ENCODE measurements at regions not wholly inside any gene's neighbourhood (a gene's known extent, or its start where the extent isn't known, plus 50 kb on each side); places are given as distances from the start of the nearest gene placed in this dataset.
"Not testable (repeated sequence)": the region's sequence is repeated elsewhere in the genome, so short reads cannot be mapped to it uniquely, and the experiment has no call there.

DNA sequence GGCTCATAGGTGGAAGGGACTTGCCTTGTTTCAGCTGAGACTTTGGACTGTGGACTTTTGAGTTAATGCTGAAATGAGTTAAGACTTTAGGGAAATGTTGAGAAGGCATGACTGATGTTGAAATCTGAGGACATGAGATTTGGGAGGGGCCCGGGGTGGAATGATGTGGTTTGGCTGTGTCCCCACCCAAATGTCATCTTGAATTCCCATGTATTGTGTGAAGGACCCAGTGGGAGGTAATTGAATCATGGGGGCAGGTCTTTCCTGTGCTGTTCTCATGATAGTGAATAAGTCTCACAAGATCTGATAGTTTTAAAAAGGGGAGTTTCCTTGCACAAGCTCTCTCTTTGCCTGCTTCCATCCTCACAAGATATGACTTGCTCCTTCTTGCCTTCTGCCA, 231.7 kb downstream of the TAF11L14 start:
- not testable (repeated sequence) for H3K4me3 Mint-ChIP-seq; ATAC-seq (replicated peaks); H3K36me3 Mint-ChIP-seq (ENCODE audit: low read depth); H3K27ac Mint-ChIP-seq; H3K4me1 Mint-ChIP-seq; H3K27me3 Mint-ChIP-seq
- H3K9me3 Mint-ChIP-seq: peaks cover 43% of the 10 kb centered on the region

DNA sequence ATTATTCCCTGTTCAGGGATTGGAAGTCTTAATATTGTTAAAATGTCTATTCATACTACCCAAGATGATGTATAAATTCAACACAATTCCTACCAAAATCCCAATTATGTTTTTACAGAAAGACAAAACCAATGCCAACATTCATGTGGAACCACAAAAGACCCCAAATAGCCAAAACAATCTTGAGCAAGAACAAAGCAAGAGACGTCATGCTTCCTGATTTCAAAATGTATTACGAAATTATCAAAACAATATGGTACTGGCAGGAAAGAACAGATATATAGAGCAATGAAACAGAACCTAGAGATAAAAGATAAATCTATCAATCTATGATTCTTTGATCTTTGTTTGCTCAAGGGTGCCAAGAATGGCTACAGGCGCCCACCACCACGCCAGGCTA, 237.9 kb downstream of the TAF11L14 start:
- H3K27me3 Mint-ChIP-seq: no peaks in the 10 kb centered on the region

DNA sequence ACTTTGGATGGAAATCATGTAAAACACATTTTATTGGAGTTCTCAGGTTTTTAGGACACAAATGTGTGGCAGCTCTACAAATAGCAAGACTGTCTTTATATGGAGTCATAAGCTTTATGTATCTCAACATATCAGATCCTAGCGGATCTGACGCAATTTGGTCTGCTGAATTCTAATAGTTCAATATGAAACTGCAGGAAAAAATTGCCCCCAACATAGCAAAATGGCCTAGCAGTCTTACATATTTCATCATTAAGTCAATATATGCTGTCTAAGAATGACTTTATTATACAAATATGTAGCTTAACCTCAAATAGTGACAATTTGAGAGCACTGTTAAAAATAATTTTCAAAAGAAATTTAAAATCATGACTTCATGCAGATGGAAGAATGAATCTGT, 244.3 kb downstream of the TAF11L14 start:
- Mint-ChIP-seq H3K27me3 (no peaks in the 10 kb centered on the region), H3K4me1 (no peaks in the 10 kb centered on the region), H3K9me3 (peaks cover 18% of the 10 kb centered on the region), H3K4me3 (no peak overlapping the region), H3K27ac (no peak overlapping the region), H3K36me3 (ENCODE audit: low read depth) (no peaks in the 10 kb centered on the region)
- no peak for ATAC-seq (replicated peaks)

More for the DNA sequence above, 237.9 kb downstream of the TAF11L14 start:
- no peak overlapping the region for H3K4me3 Mint-ChIP-seq
- no peaks in the 10 kb centered on the region for H3K4me1 Mint-ChIP-seq
- no peak overlapping the region for H3K27ac Mint-ChIP-seq
- H3K9me3 Mint-ChIP-seq: peaks cover 22% of the 10 kb centered on the region
- no peak for ATAC-seq (replicated peaks)
- H3K36me3 Mint-ChIP-seq (ENCODE audit: low read depth): no peaks in the 10 kb centered on the region

GRCh38 chr5:17879276-17879675, 245.0 kb downstream of the TAF11L14 start:
- H3K9me3 Mint-ChIP-seq: peaks cover 19% of the 10 kb centered on the region
- no peak for ATAC-seq (replicated peaks)
- H3K4me1 Mint-ChIP-seq: no peaks in the 10 kb centered on the region
- H3K36me3 Mint-ChIP-seq (ENCODE audit: low read depth): no peaks in the 10 kb centered on the region
- H3K27ac Mint-ChIP-seq: no peak overlapping the region
- no peak overlapping the region for H3K4me3 Mint-ChIP-seq
- no peaks in the 10 kb centered on the region for H3K27me3 Mint-ChIP-seq

DNA sequence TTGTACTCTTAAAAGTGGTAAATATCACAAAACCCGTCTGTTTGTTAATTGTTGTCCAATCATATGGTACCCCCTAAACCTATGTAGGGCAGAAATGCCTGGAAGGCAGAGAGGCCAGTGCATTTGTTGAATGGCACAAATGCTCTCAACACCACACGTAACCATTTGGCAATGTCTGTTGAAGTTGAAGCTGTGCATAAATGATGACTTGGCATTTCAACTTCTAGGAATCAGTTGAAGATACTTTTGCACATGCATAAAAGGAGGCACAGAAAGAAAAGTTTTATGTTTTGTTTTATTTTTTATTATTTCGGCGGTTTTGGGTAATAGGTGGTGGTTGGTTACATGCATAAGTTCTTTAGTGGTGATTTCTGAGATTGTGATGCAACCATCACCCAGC, 246.6 kb downstream of the TAF11L14 start:
- peaks cover 17% of the 10 kb centered on the region for H3K9me3 Mint-ChIP-seq
- no peaks in the 10 kb centered on the region for H3K4me1 Mint-ChIP-seq
- ATAC-seq (replicated peaks): no peak
- no peak overlapping the region for H3K4me3 Mint-ChIP-seq
- H3K27ac Mint-ChIP-seq: no peak overlapping the region
- no peaks in the 10 kb centered on the region for H3K36me3 Mint-ChIP-seq (ENCODE audit: low read depth)
- H3K27me3 Mint-ChIP-seq: no peaks in the 10 kb centered on the region

DNA sequence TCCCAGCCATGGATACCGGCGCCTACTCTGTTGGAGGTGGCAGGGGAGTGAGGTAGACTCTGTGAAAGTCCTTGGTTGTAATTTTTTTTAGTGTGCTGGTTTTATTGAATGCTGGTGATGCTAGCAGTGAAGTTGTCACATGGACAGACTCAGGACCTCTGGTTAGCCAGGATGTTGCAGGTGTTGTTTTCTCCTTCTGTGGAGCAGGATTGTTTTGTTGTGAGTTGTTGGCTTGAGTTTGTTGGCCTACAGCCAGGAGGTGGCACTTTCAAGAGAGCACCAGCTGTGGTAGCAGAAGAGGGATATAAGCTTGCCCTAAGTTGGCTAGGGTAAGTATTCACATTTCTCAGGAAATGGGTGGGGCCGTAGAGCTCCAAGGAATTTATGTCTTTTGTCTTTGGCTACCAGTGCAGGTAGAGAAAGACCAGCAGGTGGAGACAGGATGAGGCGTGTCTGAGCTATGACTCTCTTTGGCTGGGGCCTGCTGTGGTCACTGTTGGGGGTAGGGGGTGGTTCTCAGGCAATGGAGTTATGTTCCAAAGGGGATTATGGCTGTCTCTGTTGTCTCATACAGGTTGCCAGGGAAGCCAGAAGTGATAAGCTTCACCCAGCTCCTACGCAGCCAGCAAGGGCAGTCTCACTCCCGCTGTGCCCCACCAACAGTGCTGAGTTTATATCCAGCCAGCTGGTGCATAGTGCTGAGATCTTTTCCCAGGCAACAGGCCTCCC, 248.7 kb downstream of the TAF11L14 start:
- Mint-ChIP-seq H3K9me3 (peaks cover 17% of the 10 kb centered on the region), H3K36me3 (ENCODE audit: low read depth) (no peaks in the 10 kb centered on the region), H3K4me3 (no peak overlapping the region), H3K4me1 (no peaks in the 10 kb centered on the region), H3K27me3 (no peaks in the 10 kb centered on the region), H3K27ac (no peak overlapping the region)
- no peak for ATAC-seq (replicated peaks)

DNA sequence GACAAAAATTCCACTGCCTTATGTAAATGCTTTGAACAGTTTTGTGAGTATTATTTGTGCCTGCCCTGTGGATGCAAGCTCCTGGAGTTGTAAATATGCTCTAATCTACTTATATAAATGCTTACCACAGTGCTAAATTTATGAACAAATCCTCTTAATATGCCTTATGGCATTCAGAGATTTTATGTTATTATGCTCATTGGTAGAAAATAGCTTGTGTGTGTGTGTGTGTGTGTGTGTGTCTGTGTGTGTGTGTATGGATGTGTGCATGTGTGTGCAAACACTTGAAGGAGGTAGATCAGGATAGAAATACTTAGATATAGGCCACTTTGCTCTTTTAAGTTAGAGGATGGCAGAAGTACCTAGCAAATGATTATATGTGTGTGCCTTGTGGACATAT, 253.9 kb downstream of the TAF11L14 start:
- Mint-ChIP-seq H3K27ac (no peak overlapping the region), H3K36me3 (ENCODE audit: low read depth) (no peaks in the 10 kb centered on the region), H3K4me1 (no peaks in the 10 kb centered on the region), H3K27me3 (no peaks in the 10 kb centered on the region), H3K9me3 (peaks cover 17% of the 10 kb centered on the region), H3K4me3 (no peak overlapping the region)
- no peak for ATAC-seq (replicated peaks)

DNA sequence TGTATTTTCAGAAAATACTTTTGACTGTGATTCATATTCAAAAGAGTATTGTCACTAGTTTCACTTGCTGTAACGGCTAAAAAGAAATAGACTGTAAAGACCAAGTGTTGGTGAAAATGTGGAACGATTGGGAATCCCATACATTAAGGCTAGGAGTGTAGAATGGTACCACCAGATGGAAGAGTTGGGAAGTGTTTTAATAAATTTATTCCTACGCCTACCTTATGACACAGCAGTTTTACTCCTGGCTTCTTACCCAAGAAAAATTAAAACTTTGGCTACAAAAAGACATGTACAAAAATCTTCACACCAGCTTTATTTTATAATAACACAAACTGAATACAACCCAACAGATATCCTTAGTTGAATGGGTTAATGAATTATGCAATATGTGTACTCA, 256.2 kb downstream of the TAF11L14 start:
- no peak for ATAC-seq (replicated peaks)
- no peak overlapping the region for H3K4me3 Mint-ChIP-seq
- H3K27me3 Mint-ChIP-seq: no peaks in the 10 kb centered on the region
- no peaks in the 10 kb centered on the region for H3K4me1 Mint-ChIP-seq
- no peaks in the 10 kb centered on the region for H3K36me3 Mint-ChIP-seq (ENCODE audit: low read depth)
- no peak overlapping the region for H3K27ac Mint-ChIP-seq
- H3K9me3 Mint-ChIP-seq: peaks cover 7% of the 10 kb centered on the region

GRCh38 chr5:17891881-17892280, 257.6 kb downstream of the TAF11L14 start:
- no peaks in the 10 kb centered on the region for H3K27me3 Mint-ChIP-seq
- no peak overlapping the region for H3K4me3 Mint-ChIP-seq
- no peak for ATAC-seq (replicated peaks)
- H3K36me3 Mint-ChIP-seq (ENCODE audit: low read depth): no peaks in the 10 kb centered on the region
- H3K9me3 Mint-ChIP-seq: peaks cover 7% of the 10 kb centered on the region
- H3K4me1 Mint-ChIP-seq: no peaks in the 10 kb centered on the region
- H3K27ac Mint-ChIP-seq: no peak overlapping the region

- no peak overlapping the region for H3K27ac Mint-ChIP-seq
- no peaks in the 10 kb centered on the region for H3K36me3 Mint-ChIP-seq (ENCODE audit: low read depth)
- peaks cover 5% of the 10 kb centered on the region for H3K9me3 Mint-ChIP-seq
- no peak for ATAC-seq (replicated peaks)
- H3K4me3 Mint-ChIP-seq: no peak overlapping the region
- no peaks in the 10 kb centered on the region for H3K27me3 Mint-ChIP-seq
- H3K4me1 Mint-ChIP-seq: no peaks in the 10 kb centered on the region
Measured at GRCh38 chr5:17893026-17893635, 258.9 kb downstream of the TAF11L14 start.

- H3K27ac Mint-ChIP-seq: no peak overlapping the region
- no peak for ATAC-seq (replicated peaks)
- no peaks in the 10 kb centered on the region for H3K4me1 Mint-ChIP-seq
- H3K36me3 Mint-ChIP-seq (ENCODE audit: low read depth): no peaks in the 10 kb centered on the region
- H3K27me3 Mint-ChIP-seq: no peaks in the 10 kb centered on the region
- peaks cover 3% of the 10 kb centered on the region for H3K9me3 Mint-ChIP-seq
- no peak overlapping the region for H3K4me3 Mint-ChIP-seq
Measured at GRCh38 chr5:17895288-17896033, 261.2 kb downstream of the TAF11L14 start.

DNA sequence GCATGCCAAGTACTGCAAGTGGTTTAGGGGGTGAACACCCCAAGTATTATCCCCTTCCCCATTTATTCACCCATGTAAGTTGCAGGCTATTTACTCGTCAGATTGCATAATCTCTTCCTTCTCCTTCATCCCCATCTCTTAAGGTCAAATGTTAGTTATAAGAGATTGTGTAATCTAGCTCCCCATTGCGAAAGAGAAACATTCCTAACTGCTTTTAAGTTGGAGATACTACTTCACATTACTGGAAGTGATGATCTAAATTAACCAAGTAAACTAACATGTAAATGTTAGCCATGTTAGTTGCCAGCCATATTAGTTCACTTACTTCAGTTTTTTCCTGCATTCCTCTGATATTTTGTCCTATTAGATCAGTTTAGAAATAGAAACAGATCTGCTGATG, 262.3 kb downstream of the TAF11L14 start:
- Mint-ChIP-seq H3K4me3 (no peak overlapping the region), H3K4me1 (no peaks in the 10 kb centered on the region), H3K27me3 (no peaks in the 10 kb centered on the region), H3K27ac (no peak overlapping the region), H3K9me3 (no peaks in the 10 kb centered on the region), H3K36me3 (ENCODE audit: low read depth) (no peaks in the 10 kb centered on the region)
- ATAC-seq (replicated peaks): no peak

GRCh38 chr5:17897776-17898175, 263.5 kb downstream of the TAF11L14 start:
- peaks cover 3% of the 10 kb centered on the region for H3K9me3 Mint-ChIP-seq
- no peaks in the 10 kb centered on the region for H3K27me3 Mint-ChIP-seq
- no peaks in the 10 kb centered on the region for H3K4me1 Mint-ChIP-seq
- no peak for ATAC-seq (replicated peaks)
- H3K27ac Mint-ChIP-seq: no peak overlapping the region
- no peaks in the 10 kb centered on the region for H3K36me3 Mint-ChIP-seq (ENCODE audit: low read depth)
- no peak overlapping the region for H3K4me3 Mint-ChIP-seq

- H3K27ac Mint-ChIP-seq: no peak overlapping the region
- ATAC-seq (replicated peaks): no peak
- H3K4me3 Mint-ChIP-seq: no peak overlapping the region
- no peaks in the 10 kb centered on the region for H3K36me3 Mint-ChIP-seq (ENCODE audit: low read depth)
- H3K4me1 Mint-ChIP-seq: no peaks in the 10 kb centered on the region
- peaks cover 8% of the 10 kb centered on the region for H3K9me3 Mint-ChIP-seq
- H3K27me3 Mint-ChIP-seq: no peaks in the 10 kb centered on the region
Measured at GRCh38 chr5:17898766-17899165, 264.5 kb downstream of the TAF11L14 start.

- Mint-ChIP-seq H3K36me3 (ENCODE audit: low read depth) (no peaks in the 10 kb centered on the region), H3K4me1 (no peaks in the 10 kb centered on the region), H3K27ac (no peak overlapping the region), H3K4me3 (no peak overlapping the region), H3K9me3 (peaks cover 15% of the 10 kb centered on the region), H3K27me3 (no peaks in the 10 kb centered on the region)
- no peak for ATAC-seq (replicated peaks)
Measured at GRCh38 chr5:17907094-17907493, 272.8 kb downstream of the TAF11L14 start.

Measured in activated T-helper 17 cell treated with anti-CD3 and anti-CD28 coated beads, Interleukin-2, amount 50 U/mL, for 72 hours (primary cell).